Gastroesophageal sphincter (tissue), 3 donors: ENCODE measurements at regions not wholly inside any gene's neighbourhood (a gene's known extent, or its start where the extent isn't known, plus 50 kb on each side); places are given as distances from the start of the nearest gene placed in this dataset.

Experiments used
- CTCF ChIP-seq, 4 experiments: fragments of 200-600 bp in 2 of 4; fragments of 450-650 bp in 2 of 4; sonication (generic) in 1 of 4; IDR thresholded peaks; one replicate each; pipeline ENCODE4 v1.5.1; 2017 to 2019; ENCODE audit warnings: antibody characterized with exemption in 4 of 4, mild to moderate bottlenecking in 2 of 4, moderate library complexity in 2 of 4
- EP300 ChIP-seq: sonication (generic); formaldehyde crosslinking; IDR thresholded peaks from one replicate; pipeline ENCODE4 v1.6.1; 2017; ENCODE audit warnings: antibody characterized with exemption, mild to moderate bottlenecking
- POLR2A ChIP-seq, 2 donors: fragments of 450-650 bp; IDR thresholded peaks; one replicate each; pipeline ENCODE4 v1.6.1; 2017; ENCODE audit warnings: antibody characterized with exemption in 2 of 2, mild to moderate bottlenecking in 2 of 2, moderate library complexity in 1 of 2
- POLR2AphosphoS5 ChIP-seq: sonication (generic); formaldehyde crosslinking; IDR thresholded peaks from one replicate; pipeline ENCODE4 v1.6.1; 2017; ENCODE audit warnings: antibody characterized with exemption

DNA sequence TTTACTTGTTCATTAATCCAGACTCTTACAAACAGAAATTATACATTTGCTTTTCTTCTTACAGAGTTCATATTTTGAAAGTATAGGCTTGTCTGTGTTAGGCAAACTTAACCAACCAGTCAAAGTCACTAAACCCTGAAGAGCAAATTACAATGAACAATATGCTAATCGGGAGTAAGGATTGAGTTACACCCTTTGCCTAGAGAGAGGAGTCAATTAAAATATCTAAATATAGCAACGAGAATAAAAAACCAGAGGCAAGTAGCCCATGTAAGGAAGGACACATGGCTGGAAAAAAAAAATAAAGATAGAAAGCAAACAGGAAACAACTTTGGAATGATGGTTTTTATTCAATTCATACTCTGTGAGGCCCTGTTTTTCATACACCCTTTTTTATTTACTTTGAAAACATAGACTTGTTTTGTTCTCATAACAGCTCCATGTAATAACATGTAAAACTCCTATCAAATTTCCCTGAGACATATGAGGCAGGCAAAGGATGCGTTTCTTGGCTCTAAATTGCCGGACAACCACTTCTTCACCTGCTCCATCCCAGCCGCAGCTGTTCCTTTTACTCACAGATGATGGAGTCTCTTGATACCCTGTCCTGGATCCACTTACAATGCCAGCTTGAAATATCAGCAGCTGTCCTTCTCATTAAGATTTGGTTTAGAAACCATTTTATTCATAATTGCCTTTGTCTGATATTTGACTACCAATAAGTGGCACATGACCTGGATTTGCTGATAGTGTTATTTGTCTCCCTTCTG lies 767.7 kb upstream of the GCFC2 start:
- no peak for TF ChIP-seq CTCF (IDR thresholded peaks at IDR 0.05)
- TF ChIP-seq POLR2A (IDR thresholded peaks at IDR 0.05): no peak
- TF ChIP-seq EP300: no peak
- TF ChIP-seq POLR2AphosphoS5: no peak
